ENCODE measurements at regions not wholly inside any gene's neighbourhood (a gene's known extent, or its start where the extent isn't known, plus 50 kb on each side); places are given as distances from the start of the nearest gene placed in this dataset.

GRCh38 chr9:109830545-109830944 lies 50.5 kb downstream of the PALM2AKAP2 start:
- no peak overlapping the region for H3K4me3 ChIP-seq (ENCODE audit: low read length)
- no peak for TF ChIP-seq ZNF274 (IDR thresholded peaks at IDR 0.05; ENCODE audit: low read depth, low read length)

GRCh38 chr9:109831998-109832658 lies 52.1 kb downstream of the PALM2AKAP2 start:
- TF ChIP-seq ZNF274 (IDR thresholded peaks at IDR 0.05; ENCODE audit: low read depth, low read length) = no peak
- H3K4me3 ChIP-seq (ENCODE audit: low read length) = no peak overlapping the region

GRCh38 chr9:109834855-109835254 lies 54.9 kb downstream of the PALM2AKAP2 start:
- no peak overlapping the region for H3K4me3 ChIP-seq (ENCODE audit: low read length)
- TF ChIP-seq ZNF274 (IDR thresholded peaks at IDR 0.05; ENCODE audit: low read depth, low read length) = no peak

- H3K4me3 ChIP-seq (ENCODE audit: low read length) = no peak overlapping the region
- no peak for TF ChIP-seq ZNF274 (IDR thresholded peaks at IDR 0.05; ENCODE audit: low read depth, low read length)
Observed at GRCh38 chr9:109843641-109844040, 63.6 kb downstream of the PALM2AKAP2 start.

GRCh38 chr9:109845226-109845625 lies 65.2 kb downstream of the PALM2AKAP2 start:
- TF ChIP-seq ZNF274 (IDR thresholded peaks at IDR 0.05; ENCODE audit: low read depth, low read length) = no peak
- no peak overlapping the region for H3K4me3 ChIP-seq (ENCODE audit: low read length)

GRCh38 chr9:109846776-109847175 lies 66.8 kb downstream of the PALM2AKAP2 start:
- no peak for TF ChIP-seq ZNF274 (IDR thresholded peaks at IDR 0.05; ENCODE audit: low read depth, low read length)
- no peak overlapping the region for H3K4me3 ChIP-seq (ENCODE audit: low read length)

GRCh38 chr9:109852556-109852955 lies 72.6 kb downstream of the PALM2AKAP2 start:
- TF ChIP-seq ZNF274 (IDR thresholded peaks at IDR 0.05; ENCODE audit: low read depth, low read length) = no peak
- H3K4me3 ChIP-seq (ENCODE audit: low read length) = no peak overlapping the region

GRCh38 chr9:109855540-109855939 lies 75.5 kb downstream of the PALM2AKAP2 start:
- H3K4me3 ChIP-seq (ENCODE audit: low read length) = no peak overlapping the region

GRCh38 chr9:109856785-109857184 lies 76.8 kb downstream of the PALM2AKAP2 start:
- TF ChIP-seq ZNF274 (IDR thresholded peaks at IDR 0.05; ENCODE audit: low read depth, low read length) = no peak
- no peak overlapping the region for H3K4me3 ChIP-seq (ENCODE audit: low read length)

More at GRCh38 chr9:109855540-109855939, 75.5 kb downstream of the PALM2AKAP2 start:
- TF ChIP-seq ZNF274 (IDR thresholded peaks at IDR 0.05; ENCODE audit: low read depth, low read length) = no peak

- H3K4me3 ChIP-seq (ENCODE audit: low read length) = no peak overlapping the region
- TF ChIP-seq ZNF274 (IDR thresholded peaks at IDR 0.05; ENCODE audit: low read depth, low read length) = no peak
Observed at GRCh38 chr9:109857336-109857735, 77.3 kb downstream of the PALM2AKAP2 start.

GRCh38 chr9:109859447-109859846 lies 79.4 kb downstream of the PALM2AKAP2 start:
- no peak for TF ChIP-seq ZNF274 (IDR thresholded peaks at IDR 0.05; ENCODE audit: low read depth, low read length)
- H3K4me3 ChIP-seq (ENCODE audit: low read length) = no peak overlapping the region

- no peak for TF ChIP-seq ZNF274 (IDR thresholded peaks at IDR 0.05; ENCODE audit: low read depth, low read length)
- H3K4me3 ChIP-seq (ENCODE audit: low read length) = no peak overlapping the region
Observed at GRCh38 chr9:109860521-109860920, 80.5 kb downstream of the PALM2AKAP2 start.

- TF ChIP-seq ZNF274 (IDR thresholded peaks at IDR 0.05; ENCODE audit: low read depth, low read length) = no peak
- H3K4me3 ChIP-seq (ENCODE audit: low read length) = no peak overlapping the region
Observed at GRCh38 chr9:109861499-109861898, 81.5 kb downstream of the PALM2AKAP2 start.

- TF ChIP-seq ZNF274 (IDR thresholded peaks at IDR 0.05; ENCODE audit: low read depth, low read length) = no peak
- H3K4me3 ChIP-seq (ENCODE audit: low read length) = no peak overlapping the region
Observed at GRCh38 chr9:109861918-109862317, 81.9 kb downstream of the PALM2AKAP2 start.

- H3K4me3 ChIP-seq (ENCODE audit: low read length) = no peak overlapping the region
- no peak for TF ChIP-seq ZNF274 (IDR thresholded peaks at IDR 0.05; ENCODE audit: low read depth, low read length)
Observed at GRCh38 chr9:109862452-109862851, 82.5 kb downstream of the PALM2AKAP2 start.

- TF ChIP-seq ZNF274 (IDR thresholded peaks at IDR 0.05; ENCODE audit: low read depth, low read length) = no peak
- no peak overlapping the region for H3K4me3 ChIP-seq (ENCODE audit: low read length)
Observed at GRCh38 chr9:109863961-109864360, 84.0 kb downstream of the PALM2AKAP2 start.

Data from GM08714 (cell line).